CD14-positive monocyte (primary cell): ENCODE measurements at regions not wholly inside any gene's neighbourhood (a gene's known extent, or its start where the extent isn't known, plus 50 kb on each side); places are given as distances from the start of the nearest gene placed in this dataset.

Experiments
- DNase-seq, 3 donors: peaks; one replicate each; pipeline ENCODE4 v3.0.0-alpha.2; 2011 to 2022
- H2AFZ ChIP-seq: 2 replicates; pipeline ENCODE4 v1.6.0; 2012; ENCODE audit warnings: mild to moderate bottlenecking, low read depth, low read length, inconsistent platforms; ENCODE audit not compliant: insufficient read depth, poor library complexity, severe bottlenecking
- H3K27ac ChIP-seq, 2 donors: 1 replicate in 1 of 2; 2 replicates in 1 of 2; pipeline ENCODE4 v1.5.1; 2012 to 2013; ENCODE audit warnings: low read length in 2 of 2, control low read depth in 1 of 2, inconsistent platforms in 1 of 2, low read depth in 1 of 2, mild to moderate bottlenecking in 1 of 2
- H3K27me3 ChIP-seq, 2 donors: one replicate each; pipeline versions ENCODE4 v1.6.0 to v1.6.1; 2011 to 2013; ENCODE audit warnings: low read length in 2 of 2; ENCODE audit not compliant: control insufficient read depth in 2 of 2, insufficient read depth in 2 of 2
- H3K36me3 ChIP-seq, 2 donors: replicated peaks in 1 of 2; 1 replicate in 1 of 2; 2 replicates in 1 of 2; pipeline versions ENCODE4 v1.5.1 to v1.6.1; 2012 to 2013; ENCODE audit warnings: low read length in 2 of 2, control low read depth in 1 of 2, inconsistent platforms in 1 of 2, mild to moderate bottlenecking in 1 of 2; ENCODE audit not compliant: insufficient read depth in 2 of 2, control insufficient read depth in 1 of 2
- H3K4me1 ChIP-seq, 2 donors: 1 replicate in 1 of 2; 2 replicates in 1 of 2; pipeline versions ENCODE4 v1.5.1 to v1.6.1; 2012 to 2013; ENCODE audit warnings: low read length in 2 of 2, control low read depth in 1 of 2, inconsistent platforms in 1 of 2, mild to moderate bottlenecking in 1 of 2, moderate library complexity in 1 of 2; ENCODE audit not compliant: insufficient read depth in 2 of 2, control insufficient read depth in 1 of 2
- H3K4me2 ChIP-seq: replicated peaks from 2 replicates; pipeline ENCODE3; 2012; ENCODE audit warnings: low read length, moderate library complexity, mild to moderate bottlenecking; ENCODE audit not compliant: poor library complexity, severe bottlenecking; ENCODE audit errors: extremely low read depth
- H3K4me3 ChIP-seq, 3 experiments: fragments of 200-600 bp in 1 of 3; sonication (generic) in 1 of 3; replicated peaks in 1 of 3; 1 replicate in 2 of 3; 2 replicates in 1 of 3; pipeline ENCODE4 v1.5.1; 2011 to 2013; ENCODE audit warnings: low read length in 3 of 3, mild to moderate bottlenecking in 3 of 3, control low read depth in 2 of 3, low read depth in 2 of 3, inconsistent platforms in 1 of 3, moderate library complexity in 1 of 3
- H3K79me2 ChIP-seq: 2 replicates; pipeline ENCODE4 v1.6.0; 2012; ENCODE audit warnings: mild to moderate bottlenecking, control low read depth, inconsistent platforms, low read length, moderate library complexity; ENCODE audit not compliant: insufficient read depth
- H3K9ac ChIP-seq: 2 replicates; pipeline ENCODE4 v1.6.0; 2017; ENCODE audit warnings: low read length, mild to moderate bottlenecking; ENCODE audit not compliant: insufficient read depth, poor library complexity, severe bottlenecking
- H3K9me3 ChIP-seq, 2 donors: replicated peaks in 1 of 2; 1 replicate in 1 of 2; 2 replicates in 1 of 2; pipeline versions ENCODE4 v1.5.1 to v1.6.1; 2012 to 2013; ENCODE audit warnings: low read length in 2 of 2, control low read depth in 1 of 2; ENCODE audit not compliant: control insufficient read depth in 1 of 2, insufficient read depth in 1 of 2
- H4K20me1 ChIP-seq: 2 replicates; pipeline ENCODE4 v1.6.0; 2012; ENCODE audit warnings: mild to moderate bottlenecking, low read length, control low read depth, moderate library complexity; ENCODE audit not compliant: insufficient read depth
- H3K27ac Mint-ChIP-seq, 7 donors: one replicate each; pipeline ENCODE4 v1.8.0; 2020; ENCODE audit warnings: mild to moderate bottlenecking in 7 of 7, mixed read lengths in 7 of 7, moderate library complexity in 6 of 7, inconsistent platforms in 2 of 7
- H3K27me3 Mint-ChIP-seq, 3 donors: one replicate each; pipeline ENCODE4 v1.8.0; 2021 to 2022; ENCODE audit warnings: low read depth in 3 of 3, mild to moderate bottlenecking in 3 of 3, mixed read lengths in 3 of 3, moderate library complexity in 3 of 3, inconsistent platforms in 1 of 3
- H3K36me3 Mint-ChIP-seq, 2 donors: one replicate each; pipeline ENCODE4 v1.8.0; 2020; ENCODE audit warnings: mixed read lengths in 2 of 2, inconsistent platforms in 1 of 2, mild to moderate bottlenecking in 1 of 2
- H3K4me1 Mint-ChIP-seq: one replicate; pipeline ENCODE4 v1.8.0; 2020; ENCODE audit warnings: mild to moderate bottlenecking, mixed read lengths
- H3K4me3 Mint-ChIP-seq, 2 donors: one replicate each; pipeline ENCODE4 v1.8.0; 2020; ENCODE audit warnings: mild to moderate bottlenecking in 2 of 2, mixed read lengths in 2 of 2, moderate library complexity in 1 of 2
- H3K9me3 Mint-ChIP-seq, 7 donors: one replicate each; pipeline ENCODE4 v1.8.0; 2020 to 2022; ENCODE audit warnings: mixed read lengths in 7 of 7, mild to moderate bottlenecking in 6 of 7, moderate library complexity in 6 of 7, inconsistent platforms in 2 of 7
- CTCF ChIP-seq: fragments of 200-600 bp; IDR thresholded peaks from one replicate; pipeline ENCODE4 v1.8.0; 2022; ENCODE audit warnings: antibody characterized with exemption, mild to moderate bottlenecking
- WGBS: methylation state at CpG from one replicate; pipeline ENCODE4 v1.1.5; 2013; ENCODE audit warnings: missing lambda C conversion rate; ENCODE audit not compliant: insufficient coverage; 5-methylcytosine and 5-hydroxymethylcytosine counted together
- intact Hi-C, 2 donors: fragments of 100-400 bp; cut with micrococcal nuclease; formaldehyde crosslinking; loops; one replicate each; pipeline versions ENCODE4 v1.15.0 to v1.15.1; 2023

- Mint-ChIP-seq H3K36me3 (no peaks in the 10 kb centered on the region), H3K27me3 (peaks cover 0 to 2% (median 0%) of the 10 kb centered on the region in 3 donors), H3K27ac (no peak overlapping the region), H3K9me3 (peaks cover 0 to 3% (median 1%) of the 10 kb centered on the region in 7 donors), H3K4me3 (no peak overlapping the region), H3K4me1 (no peaks in the 10 kb centered on the region)
- H4K20me1 ChIP-seq: no peaks in the 10 kb centered on the region
- H3K4me1 ChIP-seq: no peaks in the 10 kb centered on the region
- H3K27me3 ChIP-seq: no peaks in the 10 kb centered on the region
- no peaks in the 10 kb centered on the region for H3K36me3 ChIP-seq
- H3K27ac ChIP-seq: no peak overlapping the region
- peak; percentile 57 for TF ChIP-seq CTCF
- H3K9me3 ChIP-seq: no peaks in the 10 kb centered on the region
- WGBS: 23% methylated on average over 2 of the region's 4 CpGs
- intact Hi-C loops: no loop called here
- no peak overlapping the region for H2AFZ ChIP-seq
- no peak overlapping the region for H3K4me2 ChIP-seq
- DNase-seq: no peak
- H3K9ac ChIP-seq: no peak overlapping the region
- no peaks in the 10 kb centered on the region for H3K79me2 ChIP-seq
- H3K4me3 ChIP-seq: no peak overlapping the region
These were observed 116.4 kb upstream of the NYAP2 start for GRCh38 chr2:225282858-225283710.

- no peak overlapping the region for H2AFZ ChIP-seq
- Mint-ChIP-seq H3K27ac (no peak overlapping the region), H3K27me3 (no peaks in the 10 kb centered on the region), H3K4me3 (no peak overlapping the region), H3K36me3 (no peaks in the 10 kb centered on the region), H3K4me1 (no peaks in the 10 kb centered on the region), H3K9me3 (peaks cover 0 to 5% (median 4%) of the 10 kb centered on the region in 7 donors)
- H3K9ac ChIP-seq: no peak overlapping the region
- H3K9me3 ChIP-seq: peaks cover 2 to 3% of the 10 kb centered on the region in 2 donors
- H3K79me2 ChIP-seq: no peaks in the 10 kb centered on the region
- H3K4me3 ChIP-seq: no peak overlapping the region
- no peak overlapping the region for H3K4me2 ChIP-seq
- H4K20me1 ChIP-seq: no peaks in the 10 kb centered on the region
- intact Hi-C loops: no loop called here
- DNase-seq: no peak
- no peaks in the 10 kb centered on the region for H3K4me1 ChIP-seq
- 50% methylated on average over 2 of the region's 3 CpGs for WGBS
- no peak for TF ChIP-seq CTCF
- no peaks in the 10 kb centered on the region for H3K36me3 ChIP-seq
- H3K27ac ChIP-seq: no peak overlapping the region
- H3K27me3 ChIP-seq: no peaks in the 10 kb centered on the region
These were observed 123.3 kb upstream of the NYAP2 start for GRCh38 chr2:225276207-225276606.
